Urinary bladder (tissue), 3 donors: ENCODE measurements at regions not wholly inside any gene's neighbourhood (a gene's known extent, or its start where the extent isn't known, plus 50 kb on each side); places are given as distances from the start of the nearest gene placed in this dataset.
"Not testable (repeated sequence)": the region's sequence is repeated elsewhere in the genome, so short reads cannot be mapped to it uniquely, and the experiment has no call there.

Experiments
- DNase-seq: peaks from one replicate; pipeline ENCODE4 v3.0.0-alpha.2; 2015; ENCODE audit errors: extremely low spot score
- H3K27ac ChIP-seq: one replicate; pipeline ENCODE4 v1.5.1; 2013; ENCODE audit warnings: low read depth, mild to moderate bottlenecking, moderate library complexity
- H3K36me3 ChIP-seq: one replicate; pipeline ENCODE4 v1.6.1; 2013; ENCODE audit warnings: mild to moderate bottlenecking, moderate library complexity; ENCODE audit not compliant: insufficient read depth
- H3K4me1 ChIP-seq: one replicate; pipeline ENCODE4 v1.6.1; 2013; ENCODE audit warnings: mild to moderate bottlenecking, moderate library complexity; ENCODE audit not compliant: insufficient read depth
- H3K4me3 ChIP-seq: one replicate; pipeline ENCODE4 v1.5.1; 2013; ENCODE audit warnings: low read depth, low read length
- WGBS: extraction: QIAGEN DNeasy Blood & Tissue Kit; methylation state at CpG from one replicate; pipeline ENCODE4 v1.1.7; 2013; 5-methylcytosine and 5-hydroxymethylcytosine counted together
- donor health status: healthy with polysubstance abuse.
- donor health status: healthy.

DNA sequence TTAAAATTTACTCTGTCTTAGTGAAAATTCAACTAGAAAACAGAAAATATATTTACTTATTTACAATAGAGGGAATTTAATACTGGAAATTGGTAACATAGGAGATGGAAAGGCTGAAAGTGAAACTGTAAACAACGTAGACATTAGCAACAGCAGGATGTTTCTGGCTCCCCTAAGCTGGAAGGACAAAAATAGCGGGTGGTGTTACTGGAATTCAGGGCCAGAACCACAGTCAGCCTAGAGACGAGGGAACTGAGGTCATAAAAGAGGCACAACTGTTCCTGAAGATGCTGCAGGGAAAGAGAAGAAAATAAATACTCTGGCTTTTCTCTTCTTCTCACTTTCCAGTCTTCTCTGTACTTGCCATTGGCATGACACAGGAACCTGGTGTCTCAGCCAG, 80.4 kb upstream of the NIPBL start:
- Histone ChIP-seq H3K4me1 (no peaks in the 10 kb centered on the region), H3K27ac (no peak overlapping the region), H3K4me3 (no peak overlapping the region), H3K36me3 (no peaks in the 10 kb centered on the region)
- WGBS, result 48% methylated on average over 3 of the region's 3 CpGs
- no peak for DNase-seq

DNA sequence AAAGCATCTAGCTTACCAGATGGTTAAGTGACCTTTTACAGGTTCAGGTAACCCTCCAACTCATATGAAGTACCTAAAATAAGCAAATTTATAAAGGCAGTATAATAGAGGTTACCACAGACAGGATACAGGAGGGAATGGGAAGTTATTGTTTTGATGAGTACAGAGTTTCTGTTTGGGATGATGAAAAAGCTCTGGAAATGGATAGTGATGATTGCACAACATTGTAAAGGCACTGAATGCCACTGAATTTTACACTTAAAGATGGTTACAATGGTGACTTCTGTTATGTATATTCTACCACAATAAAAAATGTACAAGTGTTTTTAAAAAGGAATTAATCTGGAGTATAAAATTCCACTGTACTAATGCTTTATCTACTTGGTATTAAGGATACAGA, 75.0 kb upstream of the NIPBL start:
- Histone ChIP-seq H3K27ac (no peak overlapping the region), H3K4me3 (no peak overlapping the region), H3K4me1 (no peaks in the 10 kb centered on the region), H3K36me3 (no peaks in the 10 kb centered on the region)
- no peak for DNase-seq

DNA sequence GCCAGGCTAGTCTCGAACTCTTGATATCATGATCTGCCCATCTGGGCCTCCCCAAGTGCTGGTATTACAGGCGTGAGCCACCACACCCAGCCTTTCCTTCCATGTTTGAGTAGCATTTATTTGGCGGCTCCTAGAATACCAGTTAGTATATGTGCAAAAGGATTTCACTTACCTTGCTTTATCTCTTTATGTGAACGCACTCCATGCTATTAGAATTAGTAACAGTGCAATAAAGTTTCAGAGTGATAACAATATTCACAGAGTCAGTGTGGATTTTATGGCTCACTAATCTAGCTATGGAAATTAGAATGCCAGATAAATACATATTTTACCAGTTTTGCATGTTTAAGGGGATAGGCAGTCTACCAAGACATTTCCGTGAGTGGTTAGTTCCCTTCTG, 74.4 kb upstream of the NIPBL start:
- H3K4me3 ChIP-seq, result no peak overlapping the region
- no peaks in the 10 kb centered on the region for H3K36me3 ChIP-seq
- DNase-seq, result no peak
- WGBS, result 81% methylated on average over 5 of the region's 5 CpGs
- no peaks in the 10 kb centered on the region for H3K4me1 ChIP-seq
- no peak overlapping the region for H3K27ac ChIP-seq

DNA sequence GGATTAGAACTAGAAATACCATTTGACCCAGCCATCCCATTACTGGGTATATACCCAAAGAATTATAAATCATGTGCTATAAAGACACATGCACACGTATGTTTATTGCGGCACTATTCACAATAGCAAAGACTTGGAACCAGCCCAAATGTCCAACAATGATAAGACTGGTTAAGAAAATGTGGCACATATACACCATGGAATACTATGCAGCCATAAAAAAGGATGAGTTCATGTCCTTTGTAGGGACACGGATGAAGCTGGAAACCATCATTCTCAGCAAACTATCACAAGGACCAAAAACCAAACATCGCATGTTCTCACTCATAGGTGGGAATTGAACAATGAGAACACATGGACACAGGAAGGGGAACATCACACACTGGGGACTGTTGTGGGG, 63.3 kb upstream of the NIPBL start:
- DNase-seq, H3K36me3 ChIP-seq, H3K4me1 ChIP-seq, H3K27ac ChIP-seq, H3K4me3 ChIP-seq: not testable (repeated sequence)
- WGBS, result 97% methylated on average over 4 of the region's 4 CpGs

DNA sequence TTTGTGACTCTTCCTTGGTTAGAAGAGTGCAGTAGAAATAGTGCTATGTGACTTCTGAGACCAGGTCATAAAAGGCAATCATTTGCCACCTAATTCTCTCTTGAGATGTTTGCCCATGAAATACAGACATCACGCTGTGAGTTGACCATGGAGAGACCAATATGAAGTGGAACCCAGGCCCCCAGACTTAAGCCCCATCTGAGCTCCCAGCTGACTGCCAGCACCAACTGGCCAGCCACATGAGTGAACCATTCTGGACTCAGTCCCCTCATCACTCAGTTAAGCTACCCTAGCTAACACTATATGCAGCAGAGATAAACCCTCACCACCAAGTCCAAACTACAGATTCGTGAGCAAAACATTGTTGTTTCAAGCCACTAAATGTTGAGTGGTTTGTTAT, 60.7 kb upstream of the NIPBL start:
- Histone ChIP-seq H3K4me1 (no peaks in the 10 kb centered on the region), H3K36me3 (no peaks in the 10 kb centered on the region), H3K27ac (no peak overlapping the region), H3K4me3 (no peak overlapping the region)
- 75% methylated on average over 2 of the region's 2 CpGs for WGBS
- no peak for DNase-seq

DNA sequence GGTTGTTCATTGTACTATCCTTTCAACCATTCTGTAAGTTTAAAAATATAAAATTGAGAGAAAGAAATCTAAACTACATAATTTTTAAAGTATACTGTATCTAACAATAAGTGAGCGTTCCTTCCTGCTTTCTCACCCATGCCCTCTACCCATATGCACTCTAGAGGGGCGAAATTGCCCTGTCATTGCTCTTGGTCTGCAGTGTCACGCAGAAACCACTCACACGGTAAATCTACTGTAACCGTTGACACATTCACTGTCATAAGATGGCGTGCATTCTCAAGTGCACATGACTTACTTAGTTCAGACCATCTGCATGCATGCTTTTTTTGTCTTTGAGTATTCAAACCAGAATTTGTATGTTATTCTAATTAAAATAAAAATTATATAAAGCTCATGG, 55.7 kb upstream of the NIPBL start:
- DNase-seq, result no peak
- no peak overlapping the region for H3K4me3 ChIP-seq
- no peaks in the 10 kb centered on the region for H3K4me1 ChIP-seq
- H3K36me3 ChIP-seq, result no peaks in the 10 kb centered on the region
- no peak overlapping the region for H3K27ac ChIP-seq
- 80% methylated on average over 6 of the region's 6 CpGs for WGBS

DNA sequence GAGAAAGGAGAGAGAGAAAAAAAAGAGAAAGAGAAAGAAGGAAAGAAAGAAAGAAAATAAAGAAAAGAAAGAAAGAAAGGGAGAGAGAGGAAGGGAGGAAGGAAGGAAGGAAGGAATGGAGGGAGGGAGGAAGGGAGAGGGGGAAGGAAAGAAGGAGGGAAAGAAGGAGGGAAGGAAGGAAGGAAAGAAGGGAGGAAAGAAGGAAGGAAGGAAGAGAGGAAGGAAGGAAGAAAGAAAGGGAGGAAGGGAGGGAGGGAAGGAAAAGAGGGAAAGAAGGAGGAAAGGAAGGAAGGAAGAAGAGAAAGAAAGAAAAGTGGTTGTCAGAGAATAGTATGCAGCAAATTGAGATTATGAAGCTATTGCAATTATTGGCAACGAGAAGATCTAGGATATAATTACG, 49.9 kb upstream of the NIPBL start:
- Histone ChIP-seq H3K36me3 (no peaks in the 10 kb centered on the region), H3K4me3 (no peak overlapping the region), H3K4me1 (no peaks in the 10 kb centered on the region), H3K27ac (no peak overlapping the region)
- no peak for DNase-seq
- 87% methylated on average over 2 of the region's 2 CpGs for WGBS
